ENCODE measurements at regions not wholly inside any gene's neighbourhood (a gene's known extent, or its start where the extent isn't known, plus 50 kb on each side); places are given as distances from the start of the nearest gene placed in this dataset.

- no CpG with 5 or more reads among the region's 2 CpGs for WGBS (ENCODE audit: insufficient coverage)
- intact Hi-C loops (cut with micrococcal nuclease): loop anchor here (10.0 kb wide), 1 partner anchor 459 kb away; the partner anchor contains the start of gene COX7C
Observed at GRCh38 chr5:87074072-87074471, 193.6 kb upstream of the RASA1 start.

More at GRCh38 chr5:87074072-87074471, 193.6 kb upstream of the RASA1 start:
- H3K4me3 Mint-ChIP-seq: peak overlapping the region; percentile 7
- H2AFZ ChIP-seq (ENCODE audit: insufficient read depth, low read depth, low read length, poor library complexity, severe bottlenecking): no peak overlapping the region
- no peaks in the 10 kb centered on the region for H3K9me3 ChIP-seq (ENCODE audit: control extremely low read depth in 1 of 3, control insufficient read depth in 2 of 3, insufficient read depth in 1 of 3, low read length in 2 of 3)
- H3K4me1 Mint-ChIP-seq: peaks cover 48% of the 10 kb centered on the region
- no peak overlapping the region for H3K4me3 ChIP-seq (ENCODE audit: control extremely low read depth in 1 of 5, extremely low read depth in 1 of 5, insufficient read depth in 1 of 5, low read depth in 2 of 5, low read length in 4 of 5)
- no peak for DNase-seq
- ATAC-seq (ENCODE audit: low read depth): no peak
- TF ChIP-seq EZH2 (IDR thresholded peaks at IDR 0.05; ENCODE audit: borderline replicate concordance, insufficient read depth, low read depth, low read length, poor library complexity, severe bottlenecking) (no peak), CTCF (IDR thresholded peaks at IDR 0.05) (no peak)
- H3K27me3 ChIP-seq (replicated peaks in 1 of 4; ENCODE audit: control extremely low read depth in 1 of 4, control insufficient read depth in 3 of 4, insufficient read depth in 4 of 4, low read length in 3 of 4): no peaks in the 10 kb centered on the region
- H3K79me2 ChIP-seq (ENCODE audit: control insufficient read depth, insufficient read depth, low read length): no peaks in the 10 kb centered on the region
- ChIA-PET CTCF (interaction anchor here (0.8 to 1.8 kb wide), 2 partner anchors 49 to 326 kb away, joined by 3 to 6 read pairs; no protein-coding TSS in a partner anchor), POLR2A (no interaction called here)
- no peaks in the 10 kb centered on the region for H3K9me3 Mint-ChIP-seq (ENCODE audit: insufficient read depth)
- no peaks in the 10 kb centered on the region for H4K20me1 ChIP-seq (ENCODE audit: control insufficient read depth, insufficient read depth, low read length, poor library complexity, severe bottlenecking)
- peak overlapping the region; percentile 69 for H3K4me2 ChIP-seq (replicated peaks; ENCODE audit: low read depth, low read length, poor library complexity, severe bottlenecking)
- H3K9ac ChIP-seq (ENCODE audit: low read length): no peak overlapping the region
- peak overlapping the region; percentile 93 for H3K27ac Mint-ChIP-seq
- H3K27ac ChIP-seq (ENCODE audit: low read length in 2 of 2): peak overlapping the region in 1 of 2 donors; percentile 46
- H3K4me1 ChIP-seq (ENCODE audit: control insufficient read depth in 2 of 2, insufficient read depth in 2 of 2, low read length in 2 of 2): peaks cover 34 to 41% of the 10 kb centered on the region in 2 donors
- no peaks in the 10 kb centered on the region for H3K36me3 ChIP-seq (replicated peaks in 1 of 2; ENCODE audit: control extremely low read depth in 1 of 2, control insufficient read depth in 1 of 2, extremely low read depth in 1 of 2, insufficient read depth in 2 of 2, low read length in 1 of 2)
- H3K27me3 Mint-ChIP-seq: no peaks in the 10 kb centered on the region

Data from B cell (primary cell).